HepG2 (cell line): ENCODE measurements at regions not wholly inside any gene's neighbourhood (a gene's known extent, or its start where the extent isn't known, plus 50 kb on each side); places are given as distances from the start of the nearest gene placed in this dataset.

Source experiments
- AHDC1 ChIP-seq: sonication (generic); formaldehyde crosslinking; IDR thresholded peaks from 2 replicates; pipeline ENCODE4 v1.5.1; 2020; ENCODE audit warnings: mild to moderate bottlenecking, missing genetic modification reagents, borderline replicate concordance
- CREBL2 ChIP-seq: sonication (generic); formaldehyde crosslinking; IDR thresholded peaks from 2 replicates; pipeline ENCODE4 v1.8.1; 2023; ENCODE audit warnings: missing genetic modification reagents, mild to moderate bottlenecking, borderline replicate concordance
- FOSL2 ChIP-seq: sonication (generic); formaldehyde crosslinking; IDR thresholded peaks from 2 replicates; pipeline ENCODE4 v1.4.0; 2020; ENCODE audit warnings: missing genetic modification reagents
- FOXP1 ChIP-seq, 2 experiments: fragments of 450-650 bp in 1 of 2; IDR thresholded peaks; 2 replicates each; pipeline ENCODE4 v1.6.1; 2017 to 2018; ENCODE audit warnings: antibody characterized with exemption in 1 of 2
- GATAD2A ChIP-seq: IDR thresholded peaks from 2 replicates; pipeline ENCODE4 v1.6.1; 2016
- GFI1 ChIP-seq: sonication (generic); formaldehyde crosslinking; IDR thresholded peaks from 2 replicates; pipeline ENCODE4 v1.5.0; 2020; ENCODE audit warnings: missing genetic modification reagents, mild to moderate bottlenecking, borderline replicate concordance
- GMEB1 ChIP-seq: sonication (generic); formaldehyde crosslinking; IDR thresholded peaks from 2 replicates; pipeline ENCODE4 v1.5.1; 2020; ENCODE audit warnings: missing genetic modification reagents, mild to moderate bottlenecking, borderline replicate concordance
- IKZF5 ChIP-seq: IDR thresholded peaks from 2 replicates; pipeline ENCODE4 v1.6.1; 2018; ENCODE audit warnings: missing genetic modification reagents, mild to moderate bottlenecking, missing compliant biosample characterization
- IRF2 ChIP-seq: IDR thresholded peaks from 2 replicates; pipeline ENCODE4 v1.6.1; 2018; ENCODE audit warnings: missing genetic modification reagents, missing compliant biosample characterization
- KLF16 ChIP-seq, 2 experiments: sonication (generic) in 1 of 2; formaldehyde crosslinking in 1 of 2; IDR thresholded peaks; 2 replicates each; pipeline versions ENCODE4 v1.6.1 to v1.8.0; 2016 to 2023; ENCODE audit warnings: missing genetic modification reagents in 2 of 2, missing compliant biosample characterization in 1 of 2
- MIXL1 ChIP-seq: IDR thresholded peaks from 2 replicates; pipeline ENCODE4 v1.6.1; 2016
- NFIB ChIP-seq: sonication (generic); formaldehyde crosslinking; IDR thresholded peaks from 2 replicates; pipeline ENCODE4 v1.9.0; 2021; ENCODE audit warnings: missing genetic modification reagents, mild to moderate bottlenecking, borderline replicate concordance
- POLR2AphosphoS5 ChIP-seq: IDR thresholded peaks from 2 replicates; pipeline ENCODE4 v1.6.1; 2012; ENCODE audit warnings: low read depth, low read length
- SIN3B ChIP-seq: fragments of 150-350 bp; IDR thresholded peaks from 2 replicates; pipeline ENCODE4 v1.6.1; 2014; ENCODE audit warnings: low read length
- SNAI1 ChIP-seq: sonication (generic); formaldehyde crosslinking; IDR thresholded peaks from 2 replicates; pipeline ENCODE4 v1.5.0; 2020; ENCODE audit warnings: mild to moderate bottlenecking, missing genetic modification reagents, borderline replicate concordance
- SOX5 ChIP-seq: IDR thresholded peaks from 2 replicates; pipeline ENCODE4 v1.6.1; 2016; ENCODE audit warnings: borderline replicate concordance
- ZNF362 ChIP-seq: sonication (generic); formaldehyde crosslinking; IDR thresholded peaks from 2 replicates; pipeline ENCODE4 v1.4.0; 2020; ENCODE audit warnings: missing genetic modification reagents, mild to moderate bottlenecking, borderline replicate concordance
- ZNF567 ChIP-seq: sonication (generic); formaldehyde crosslinking; IDR thresholded peaks from 2 replicates; pipeline ENCODE4 v1.8.1; 2023; ENCODE audit warnings: mild to moderate bottlenecking, missing genetic modification reagents, borderline replicate concordance

GRCh38 chr2:203631068-203631757, 75.2 kb upstream of the CD28 start (continued):
- TF ChIP-seq ZNF567 (CRISPR knock-in tag) (no peak), GFI1 (CRISPR knock-in tag) (peak; percentile 86; the same call in 1 of the 2 replicates), AHDC1 (CRISPR knock-in tag) (peak; percentile 80; the same call in 1 of the 2 replicates), SNAI1 (no peak), KLF16 (CRISPR knock-in tag; IDR thresholded peaks at IDR 0.05) (0 out of 4 replicates have a peak, but pooled peaks of 1 of the 2 experiments have one; percentile 49), SIN3B (no peak), FOSL2 (CRISPR knock-in tag) (0 out of 2 replicates have a peak, but pooled peaks have one; percentile 19), GMEB1 (CRISPR knock-in tag) (no peak), IKZF5 (CRISPR knock-in tag) (0 out of 2 replicates have a peak, but pooled peaks have one; percentile 27), ZNF362 (CRISPR knock-in tag) (peak; percentile 47; the same call in 1 of the 2 replicates), MIXL1 (CRISPR knock-in tag) (peak; percentile 59; the same call in 1 of the 2 replicates), POLR2AphosphoS5 (no peak), FOXP1 (IDR thresholded peaks at IDR 0.05) (peak; percentile 72), FOXP1 (CRISPR knock-in tag; IDR thresholded peaks at IDR 0.05) (peak; percentile 93), GATAD2A (CRISPR knock-in tag) (peak; percentile 80), CREBL2 (CRISPR knock-in tag) (no peak), SOX5 (CRISPR knock-in tag) (peak; percentile 46; the same call in 1 of the 2 replicates), NFIB (CRISPR knock-in tag) (no peak), IRF2 (CRISPR knock-in tag) (peak; percentile 21; the same call in 1 of the 2 replicates)
